ENCODE measurements at regions not wholly inside any gene's neighbourhood (a gene's known extent, or its start where the extent isn't known, plus 50 kb on each side); places are given as distances from the start of the nearest gene placed in this dataset.
"Not testable (repeated sequence)": the region's sequence is repeated elsewhere in the genome, so short reads cannot be mapped to it uniquely, and the experiment has no call there.

DNA sequence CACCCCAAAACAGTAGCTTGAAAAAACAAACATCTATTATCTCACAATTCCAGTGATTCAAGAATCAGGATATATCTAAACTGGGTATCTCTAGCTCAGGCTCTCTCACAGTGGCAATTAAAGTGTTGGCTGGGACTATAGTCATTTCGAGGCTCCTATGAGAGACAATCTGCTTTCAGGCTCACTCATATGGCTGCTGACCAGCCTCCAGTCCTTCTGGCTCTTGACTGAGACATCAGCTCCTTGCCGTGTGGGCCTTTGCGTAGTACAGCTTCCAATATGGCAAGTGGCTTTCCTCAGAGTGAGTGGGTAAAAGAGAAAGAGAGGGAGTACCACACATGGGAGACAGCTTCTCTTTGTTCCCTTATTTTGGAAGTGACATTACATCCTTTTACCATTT is 327.2 kb downstream of the CENPW start:
- H3K27ac ChIP-seq (replicated peaks; ENCODE audit: low read length) = no peak overlapping the region
- no peaks in the 10 kb centered on the region for H3K4me1 ChIP-seq (ENCODE audit: control insufficient read depth in 2 of 2, insufficient read depth in 1 of 2, low read depth in 1 of 2, low read length in 2 of 2)
- no peak overlapping the region for H3K4me2 ChIP-seq (ENCODE audit: insufficient read depth, low read length, poor library complexity, severe bottlenecking)
- no peaks in the 10 kb centered on the region for H3K79me1 ChIP-seq (ENCODE audit: low read depth, low read length)
- H3K14ac ChIP-seq (ENCODE audit: low read length) = no peak overlapping the region
- H2AK5ac ChIP-seq (ENCODE audit: low read depth, low read length) = no peak overlapping the region
- no peak for DNase-seq (ENCODE audit: low spot score)
- H3K4ac ChIP-seq (ENCODE audit: low read length) = no peak overlapping the region
- no peak overlapping the region for H3K4me3 ChIP-seq (ENCODE audit: low read length in 2 of 2)
- H2AFZ ChIP-seq (ENCODE audit: low read length) = no peak overlapping the region
- no peak overlapping the region for H4K91ac ChIP-seq (ENCODE audit: low read depth, low read length, poor library complexity)
- H3K36me3 ChIP-seq (replicated peaks in 1 of 2; ENCODE audit: control insufficient read depth in 2 of 2, insufficient read depth in 2 of 2, low read length in 2 of 2) = no peaks in the 10 kb centered on the region
- no peak overlapping the region for H2BK15ac ChIP-seq (ENCODE audit: low read length)
- no peak overlapping the region for H2BK12ac ChIP-seq (ENCODE audit: low read length)
- H3K9me3 ChIP-seq (replicated peaks in 1 of 2; ENCODE audit: control insufficient read depth in 2 of 2, insufficient read depth in 1 of 2, low read depth in 1 of 2, low read length in 2 of 2) = no peaks in the 10 kb centered on the region
- H3K23ac ChIP-seq (ENCODE audit: low read depth, low read length, poor library complexity) = no peak overlapping the region
- no peak overlapping the region for H3K9ac ChIP-seq (ENCODE audit: low read depth, low read length, poor library complexity)
- H2BK5ac ChIP-seq (ENCODE audit: low read length) = no peak overlapping the region
- no peak overlapping the region for H4K8ac ChIP-seq (ENCODE audit: low read depth, low read length)
- no CpG with 5 or more reads among the region's 3 CpGs for WGBS, 2 donors (ENCODE audit: extremely low coverage in 2 of 2, insufficient read length in 2 of 2, insufficient replicate concordance in 1 of 2)
- no peak overlapping the region for H2BK120ac ChIP-seq (ENCODE audit: low read depth, low read length)
- no peaks in the 10 kb centered on the region for H3K27me3 ChIP-seq (ENCODE audit: control insufficient read depth in 3 of 3, insufficient read depth in 3 of 3, low read depth in 1 of 3, low read length in 3 of 3)
- no peak overlapping the region for H3K18ac ChIP-seq (ENCODE audit: low read length)

DNA sequence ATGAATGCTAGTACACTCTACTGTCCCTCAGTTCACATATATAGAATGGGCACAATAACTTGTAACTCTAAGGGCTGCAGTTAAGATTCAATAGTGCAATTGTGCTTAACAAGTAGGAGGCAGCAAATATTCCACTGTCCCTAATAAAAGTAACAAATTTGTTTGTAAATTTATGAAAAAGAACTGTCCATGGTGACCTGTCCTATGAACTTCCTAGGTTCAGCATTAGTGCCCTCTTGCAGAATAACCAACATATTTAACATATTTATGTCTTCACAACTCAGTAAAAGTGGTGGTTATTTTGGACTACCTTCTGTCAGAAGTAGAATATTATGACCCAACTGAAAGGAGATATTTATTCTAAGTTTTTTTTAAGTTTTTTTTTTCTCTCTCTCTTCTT is 327.8 kb downstream of the CENPW start:
- no peak for DNase-seq (ENCODE audit: low spot score)
- H3K36me3 ChIP-seq (replicated peaks in 1 of 2; ENCODE audit: control insufficient read depth in 2 of 2, insufficient read depth in 2 of 2, low read length in 2 of 2) = no peaks in the 10 kb centered on the region
- no peak overlapping the region for H3K27ac ChIP-seq (replicated peaks; ENCODE audit: low read length)
- H2AFZ ChIP-seq (ENCODE audit: low read length) = no peak overlapping the region
- peaks cover 0 to under 1% of the 10 kb centered on the region in 2 donors for H3K9me3 ChIP-seq (replicated peaks in 1 of 2; ENCODE audit: control insufficient read depth in 2 of 2, insufficient read depth in 1 of 2, low read depth in 1 of 2, low read length in 2 of 2)
- H3K18ac ChIP-seq (ENCODE audit: low read length) = no peak overlapping the region
- no peak overlapping the region for H3K4me2 ChIP-seq (ENCODE audit: insufficient read depth, low read length, poor library complexity, severe bottlenecking)
- no peak overlapping the region for H2AK5ac ChIP-seq (ENCODE audit: low read depth, low read length)
- H3K14ac ChIP-seq (ENCODE audit: low read length) = no peak overlapping the region
- no peak overlapping the region for H4K91ac ChIP-seq (ENCODE audit: low read depth, low read length, poor library complexity)
- no peaks in the 10 kb centered on the region for H3K27me3 ChIP-seq (ENCODE audit: control insufficient read depth in 3 of 3, insufficient read depth in 3 of 3, low read depth in 1 of 3, low read length in 3 of 3)
- no peaks in the 10 kb centered on the region for H3K79me1 ChIP-seq (ENCODE audit: low read depth, low read length)
- no peak overlapping the region for H2BK12ac ChIP-seq (ENCODE audit: low read length)
- no peak overlapping the region for H3K4ac ChIP-seq (ENCODE audit: low read length)
- H2BK5ac ChIP-seq (ENCODE audit: low read length) = no peak overlapping the region
- no peak overlapping the region for H3K9ac ChIP-seq (ENCODE audit: low read depth, low read length, poor library complexity)
- H2BK120ac ChIP-seq (ENCODE audit: low read depth, low read length) = no peak overlapping the region
- H3K4me1 ChIP-seq (ENCODE audit: control insufficient read depth in 2 of 2, insufficient read depth in 1 of 2, low read depth in 1 of 2, low read length in 2 of 2) = no peaks in the 10 kb centered on the region
- H2BK15ac ChIP-seq (ENCODE audit: low read length) = no peak overlapping the region
- no peak overlapping the region for H3K23ac ChIP-seq (ENCODE audit: low read depth, low read length, poor library complexity)
- H4K8ac ChIP-seq (ENCODE audit: low read depth, low read length) = no peak overlapping the region
- no peak overlapping the region for H3K4me3 ChIP-seq (ENCODE audit: low read length in 2 of 2)

- Histone ChIP-seq H2BK5ac (ENCODE audit: low read length) (no peak overlapping the region), H3K27me3 (ENCODE audit: control insufficient read depth in 3 of 3, insufficient read depth in 3 of 3, low read depth in 1 of 3, low read length in 3 of 3) (no peaks in the 10 kb centered on the region), H2BK12ac (ENCODE audit: low read length) (no peak overlapping the region), H2BK15ac (ENCODE audit: low read length) (no peak overlapping the region), H3K9ac (ENCODE audit: low read depth, low read length, poor library complexity) (no peak overlapping the region), H3K4me3 (ENCODE audit: low read length in 2 of 2) (no peak overlapping the region), H4K91ac (ENCODE audit: low read depth, low read length, poor library complexity) (no peak overlapping the region), H3K27ac (replicated peaks; ENCODE audit: low read length) (no peak overlapping the region), H3K23ac (ENCODE audit: low read depth, low read length, poor library complexity) (no peak overlapping the region), H3K79me1 (ENCODE audit: low read depth, low read length) (no peaks in the 10 kb centered on the region), H2AFZ (ENCODE audit: low read length) (no peak overlapping the region), H3K4me2 (ENCODE audit: insufficient read depth, low read length, poor library complexity, severe bottlenecking) (no peak overlapping the region), H3K9me3 (replicated peaks in 1 of 2; ENCODE audit: control insufficient read depth in 2 of 2, insufficient read depth in 1 of 2, low read depth in 1 of 2, low read length in 2 of 2) (peaks cover 0 to 3% of the 10 kb centered on the region in 2 donors), H3K4me1 (ENCODE audit: control insufficient read depth in 2 of 2, insufficient read depth in 1 of 2, low read depth in 1 of 2, low read length in 2 of 2) (no peaks in the 10 kb centered on the region), H2AK5ac (ENCODE audit: low read depth, low read length) (no peak overlapping the region), H3K14ac (ENCODE audit: low read length) (no peak overlapping the region), H2BK120ac (ENCODE audit: low read depth, low read length) (no peak overlapping the region), H4K8ac (ENCODE audit: low read depth, low read length) (no peak overlapping the region), H3K36me3 (replicated peaks in 1 of 2; ENCODE audit: control insufficient read depth in 2 of 2, insufficient read depth in 2 of 2, low read length in 2 of 2) (no peaks in the 10 kb centered on the region), H3K18ac (ENCODE audit: low read length) (no peak overlapping the region), H3K4ac (ENCODE audit: low read length) (no peak overlapping the region)
- WGBS, 2 donors (ENCODE audit: extremely low coverage in 2 of 2, insufficient read length in 2 of 2, insufficient replicate concordance in 1 of 2) = no CpG with 5 or more reads among the region's 1 CpG
- DNase-seq (ENCODE audit: low spot score) = no peak
Observed at GRCh38 chr6:126672649-126673048, 332.7 kb downstream of the CENPW start.

- not testable (repeated sequence) for H2BK120ac ChIP-seq (ENCODE audit: low read depth, low read length); H4K8ac ChIP-seq (ENCODE audit: low read depth, low read length); DNase-seq (ENCODE audit: low spot score); H3K14ac ChIP-seq (ENCODE audit: low read length); H3K4me2 ChIP-seq (ENCODE audit: insufficient read depth, low read length, poor library complexity, severe bottlenecking); H2BK5ac ChIP-seq (ENCODE audit: low read length); H4K91ac ChIP-seq (ENCODE audit: low read depth, low read length, poor library complexity); H3K4me3 ChIP-seq (ENCODE audit: low read length in 2 of 2); H3K4me1 ChIP-seq (ENCODE audit: control insufficient read depth in 2 of 2, insufficient read depth in 1 of 2, low read depth in 1 of 2, low read length in 2 of 2); H3K9ac ChIP-seq (ENCODE audit: low read depth, low read length, poor library complexity); H3K27me3 ChIP-seq (ENCODE audit: control insufficient read depth in 3 of 3, insufficient read depth in 3 of 3, low read depth in 1 of 3, low read length in 3 of 3); H3K18ac ChIP-seq (ENCODE audit: low read length); H2AFZ ChIP-seq (ENCODE audit: low read length); H2BK15ac ChIP-seq (ENCODE audit: low read length); H3K23ac ChIP-seq (ENCODE audit: low read depth, low read length, poor library complexity); H2BK12ac ChIP-seq (ENCODE audit: low read length); H3K36me3 ChIP-seq (replicated peaks in 1 of 2; ENCODE audit: control insufficient read depth in 2 of 2, insufficient read depth in 2 of 2, low read length in 2 of 2); H3K79me1 ChIP-seq (ENCODE audit: low read depth, low read length); H3K9me3 ChIP-seq (replicated peaks in 1 of 2; ENCODE audit: control insufficient read depth in 2 of 2, insufficient read depth in 1 of 2, low read depth in 1 of 2, low read length in 2 of 2); H3K27ac ChIP-seq (replicated peaks; ENCODE audit: low read length); H2AK5ac ChIP-seq (ENCODE audit: low read depth, low read length); H3K4ac ChIP-seq (ENCODE audit: low read length)
- no CpG with 5 or more reads among the region's 13 CpGs for WGBS, 2 donors (ENCODE audit: extremely low coverage in 2 of 2, insufficient read length in 2 of 2, insufficient replicate concordance in 1 of 2)
Observed at GRCh38 chr6:126673749-126674148, 333.8 kb downstream of the CENPW start.

Measured in neuronal stem cell (in vitro differentiated cells).